ENCODE measurements at regions not wholly inside any gene's neighbourhood (a gene's known extent, or its start where the extent isn't known, plus 50 kb on each side); places are given as distances from the start of the nearest gene placed in this dataset.

- Mint-ChIP-seq H3K4me1 (ENCODE audit: low read depth) (no peaks in the 10 kb centered on the region), H3K36me3 (ENCODE audit: low read depth) (no peaks in the 10 kb centered on the region), H3K27ac (no peak overlapping the region), H3K27me3 (no peaks in the 10 kb centered on the region), H3K9me3 (no peaks in the 10 kb centered on the region), H3K4me3 (no peak overlapping the region)
- peaks cover 0 to 3% of the 10 kb centered on the region in 2 experiments for H3K9me3 ChIP-seq (ENCODE audit: control insufficient read depth in 1 of 2, insufficient read depth in 1 of 2, low read length in 2 of 2)
- DNase-seq, result no peak
- ATAC-seq (ENCODE audit: poor library complexity), result no peak
- no peak overlapping the region for H3K27ac ChIP-seq (ENCODE audit: low read depth in 1 of 2, low read length in 2 of 2)
- H3K36me3 ChIP-seq (ENCODE audit: insufficient read depth, low read length), result no peaks in the 10 kb centered on the region
- H3K27me3 ChIP-seq (ENCODE audit: control insufficient read depth in 1 of 2, insufficient read depth in 2 of 2, low read length in 2 of 2), result no peaks in the 10 kb centered on the region
- H3K4me1 ChIP-seq (ENCODE audit: insufficient read depth, low read length), result no peaks in the 10 kb centered on the region
- no peak overlapping the region for H3K4me3 ChIP-seq (ENCODE audit: low read length)
- intact Hi-C loops (cut with DNase I, micrococcal nuclease), result no loop called here
- ChIA-PET POLR2A (interaction anchor here (1.1 to 1.4 kb wide), 2 partner anchors 10 to 56 kb away, joined by 4 to 8 read pairs; no protein-coding TSS in a partner anchor), CTCF (no interaction called here)
- TF ChIP-seq CTCF (IDR thresholded peaks at IDR 0.05), result no peak
These were observed 91.5 kb upstream of the E2F3 start for GRCh38 chr6:20310185-20310584.

- no peak for TF ChIP-seq CTCF (IDR thresholded peaks at IDR 0.05)
- Mint-ChIP-seq H3K4me1 (ENCODE audit: low read depth) (no peaks in the 10 kb centered on the region), H3K36me3 (ENCODE audit: low read depth) (no peaks in the 10 kb centered on the region), H3K9me3 (no peaks in the 10 kb centered on the region), H3K4me3 (no peak overlapping the region), H3K27ac (no peak overlapping the region), H3K27me3 (no peaks in the 10 kb centered on the region)
- H3K4me1 ChIP-seq (ENCODE audit: insufficient read depth, low read length), result no peaks in the 10 kb centered on the region
- ATAC-seq (ENCODE audit: poor library complexity), result no peak
- no peak for DNase-seq
- H3K27me3 ChIP-seq (ENCODE audit: control insufficient read depth in 1 of 2, insufficient read depth in 2 of 2, low read length in 2 of 2), result no peaks in the 10 kb centered on the region
- no peak overlapping the region for H3K4me3 ChIP-seq (ENCODE audit: low read length)
- peaks cover 0 to 3% of the 10 kb centered on the region in 2 experiments for H3K9me3 ChIP-seq (ENCODE audit: control insufficient read depth in 1 of 2, insufficient read depth in 1 of 2, low read length in 2 of 2)
- CTCF ChIA-PET, result no interaction called here
- intact Hi-C loops (cut with DNase I, micrococcal nuclease), result no loop called here
- no peak overlapping the region for H3K27ac ChIP-seq (ENCODE audit: low read depth in 1 of 2, low read length in 2 of 2)
- POLR2A ChIA-PET, result interaction anchor here (1.0 to 1.7 kb wide), 2 partner anchors 24 to 92 kb away, joined by 5 to 7 read pairs; no protein-coding TSS in a partner anchor
- no peaks in the 10 kb centered on the region for H3K36me3 ChIP-seq (ENCODE audit: insufficient read depth, low read length)
These were observed 89.1 kb upstream of the E2F3 start for GRCh38 chr6:20312606-20313005.

GRCh38 chr6:20313051-20313450, 88.6 kb upstream of the E2F3 start:
- H3K4me1 Mint-ChIP-seq (ENCODE audit: low read depth), result no peaks in the 10 kb centered on the region
- Histone ChIP-seq H3K27me3 (ENCODE audit: control insufficient read depth in 1 of 2, insufficient read depth in 2 of 2, low read length in 2 of 2) (no peaks in the 10 kb centered on the region), H3K4me3 (ENCODE audit: low read length) (no peak overlapping the region), H3K4me1 (ENCODE audit: insufficient read depth, low read length) (no peaks in the 10 kb centered on the region), H3K9me3 (ENCODE audit: control insufficient read depth in 1 of 2, insufficient read depth in 1 of 2, low read length in 2 of 2) (peaks cover 0 to 3% of the 10 kb centered on the region in 2 experiments), H3K27ac (ENCODE audit: low read depth in 1 of 2, low read length in 2 of 2) (no peak overlapping the region), H3K36me3 (ENCODE audit: insufficient read depth, low read length) (no peaks in the 10 kb centered on the region)
- no peak for ATAC-seq (ENCODE audit: poor library complexity)
- no peaks in the 10 kb centered on the region for H3K36me3 Mint-ChIP-seq (ENCODE audit: low read depth)
- no peak for DNase-seq
- H3K9me3 Mint-ChIP-seq, result no peaks in the 10 kb centered on the region
- no peaks in the 10 kb centered on the region for H3K27me3 Mint-ChIP-seq
- intact Hi-C loops (cut with DNase I, micrococcal nuclease), result no loop called here
- TF ChIP-seq CTCF (IDR thresholded peaks at IDR 0.05), result no peak
- POLR2A ChIA-PET, result interaction anchor here (1.0 to 1.7 kb wide), 2 partner anchors 24 to 92 kb away, joined by 5 to 7 read pairs; no protein-coding TSS in a partner anchor
- no peak overlapping the region for H3K27ac Mint-ChIP-seq
- CTCF ChIA-PET, result no interaction called here
- H3K4me3 Mint-ChIP-seq, result no peak overlapping the region
